ENCODE measurements at regions not wholly inside any gene's neighbourhood (a gene's known extent, or its start where the extent isn't known, plus 50 kb on each side); places are given as distances from the start of the nearest gene placed in this dataset.

- TF ChIP-seq POLR2A (IDR thresholded peaks at IDR 0.05; ENCODE audit: low read depth, low read length) (no peak), POLR2AphosphoS5 (IDR thresholded peaks at IDR 0.05; ENCODE audit: low read depth, low read length) (0 out of 2 replicates have a peak, but pooled peaks have one; percentile 12)
Observed at GRCh38 chr10:3835770-3836169, 50.8 kb upstream of the KLF6 start.

Data from GM12892 (cell line).